Keratinocyte (primary cell): ENCODE measurements at regions not wholly inside any gene's neighbourhood (a gene's known extent, or its start where the extent isn't known, plus 50 kb on each side); places are given as distances from the start of the nearest gene placed in this dataset.

ENCODE experiments used
- DNase-seq: peaks from one replicate; pipeline ENCODE4 v3.0.0-alpha.2; 2011; ENCODE audit warnings: low read depth, missing footprints, low spot score
- FAIRE-seq: peaks from 2 replicates; lab custom pipeline; 2011; peaks lifted over from hg19 to GRCh38; lab: Jason Lieb, UNC
- H2AFZ ChIP-seq: 2 replicates; pipeline ENCODE4 v1.6.0; 2012; ENCODE audit warnings: low read length, control low read depth, inconsistent platforms; ENCODE audit not compliant: control insufficient read depth
- H3K27ac ChIP-seq: 2 replicates; pipeline ENCODE4 v1.5.1; 2011; ENCODE audit warnings: low read length; ENCODE audit not compliant: control insufficient read depth, insufficient read depth
- H3K27me3 ChIP-seq: 3 replicates; pipeline ENCODE4 v1.6.0; 2011; ENCODE audit warnings: low read length; ENCODE audit not compliant: control insufficient read depth, insufficient read depth; ENCODE audit errors: extremely low read depth
- H3K36me3 ChIP-seq, 2 experiments: 2 replicates in 1 of 2; 3 replicates in 1 of 2; pipeline ENCODE4 v1.5.1; 2011; ENCODE audit warnings: low read length in 2 of 2, mild to moderate bottlenecking in 1 of 2; ENCODE audit not compliant: control insufficient read depth in 2 of 2, insufficient read depth in 2 of 2; ENCODE audit errors: extremely low read depth in 1 of 2
- H3K4me1 ChIP-seq: 3 replicates; pipeline ENCODE4 v1.5.1; 2011; ENCODE audit warnings: low read length; ENCODE audit not compliant: control insufficient read depth, insufficient read depth; ENCODE audit errors: extremely low read depth
- H3K4me2 ChIP-seq: 3 replicates; pipeline ENCODE4 v1.6.0; 2011; ENCODE audit warnings: low read depth, low read length; ENCODE audit not compliant: control insufficient read depth, insufficient read depth; ENCODE audit errors: extremely low read depth
- H3K4me3 ChIP-seq, 3 experiments: fragments of 200-600 bp in 1 of 3; sonication (generic) in 1 of 3; 2 replicates in 2 of 3; 3 replicates in 1 of 3; pipeline ENCODE4 v1.5.1; 2011 to 2016; ENCODE audit warnings: low read length in 3 of 3, mild to moderate bottlenecking in 3 of 3, control low read depth in 2 of 3, inconsistent platforms in 1 of 3, low read depth in 1 of 3, mixed read lengths in 1 of 3, mixed run types in 1 of 3, moderate library complexity in 1 of 3; ENCODE audit not compliant: control insufficient read depth in 2 of 3, insufficient read depth in 2 of 3; ENCODE audit errors: extremely low read depth in 1 of 3
- H3K79me2 ChIP-seq: 2 replicates; pipeline ENCODE4 v1.6.0; 2012; ENCODE audit warnings: low read length; ENCODE audit not compliant: control insufficient read depth, insufficient read depth
- H3K9ac ChIP-seq: 3 replicates; pipeline ENCODE4 v1.6.0; 2011; ENCODE audit warnings: low read length; ENCODE audit not compliant: control insufficient read depth, insufficient read depth; ENCODE audit errors: extremely low read depth
- H3K9me1 ChIP-seq: 3 replicates; pipeline ENCODE4 v1.6.0; 2011; ENCODE audit warnings: low read length; ENCODE audit not compliant: control insufficient read depth, insufficient read depth; ENCODE audit errors: extremely low read depth
- H3K9me3 ChIP-seq: 2 replicates; pipeline ENCODE4 v1.5.1; 2012; ENCODE audit warnings: low read depth, low read length; ENCODE audit not compliant: control insufficient read depth
- H4K20me1 ChIP-seq: 3 replicates; pipeline ENCODE4 v1.6.0; 2011; ENCODE audit warnings: low read length; ENCODE audit not compliant: control insufficient read depth, insufficient read depth; ENCODE audit errors: extremely low read depth
- EZH2 ChIP-seq: IDR thresholded peaks from one replicate; pipeline ENCODE4 v1.6.1; 2012; ENCODE audit warnings: inconsistent platforms, mild to moderate bottlenecking, low read length, moderate library complexity
- dilution Hi-C: fragments of 300-500 bp; cut with MboI; formaldehyde crosslinking; loops from one replicate; pipeline ENCODE4 v1.7.0; 2020; ENCODE audit warnings: low sequenced_read_pairs; ENCODE audit not compliant: extremely low pct_ligation_motif_present
- TF ChIP-seq, protein P1 (sequence below), 3 experiments: IDR thresholded peaks in 1 of 3; conservative IDR thresholded peaks in 1 of 3; optimal IDR thresholded peaks in 1 of 3; 2 replicates in 2 of 3; 3 replicates in 1 of 3; pipeline versions ENCODE3 to v1.5.1; 2011; ENCODE audit warnings: low read length in 3 of 3, mild to moderate bottlenecking in 3 of 3, moderate library complexity in 2 of 3, control low read depth in 1 of 3, inconsistent platforms in 1 of 3; ENCODE audit not compliant: insufficient read depth in 2 of 3; ENCODE audit errors: extremely low read depth in 1 of 3

DNA sequence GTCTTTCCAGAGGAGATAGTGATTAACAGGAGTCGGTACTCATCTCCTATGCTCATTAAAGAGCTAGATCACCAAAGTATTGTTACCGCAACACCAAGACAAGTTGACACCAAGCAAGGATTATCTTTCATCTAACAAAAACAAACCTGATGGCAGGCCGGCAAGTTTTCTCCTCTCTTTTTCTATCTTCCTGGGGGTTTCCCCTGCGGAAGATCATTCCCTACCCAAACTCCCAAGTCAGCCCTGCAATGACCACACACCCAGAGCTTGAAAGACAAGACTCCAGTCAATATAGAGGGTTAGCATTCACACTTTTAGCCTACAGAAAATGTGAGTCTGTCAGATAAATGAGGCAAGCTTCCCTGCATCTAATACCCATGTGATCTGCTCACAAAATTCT lies 312.1 kb downstream of the SOX9 start:
- peaks cover 0 to 4% of the 10 kb centered on the region in 2 experiments for H3K36me3 ChIP-seq
- DNase-seq (no peak), FAIRE-seq (peak; percentile 79)
- peak overlapping the region; percentile 1 for H3K9ac ChIP-seq
- peaks cover 24% of the 10 kb centered on the region for H3K4me1 ChIP-seq
- dilution Hi-C loops: no loop called here
- H3K9me1 ChIP-seq: peaks cover 5% of the 10 kb centered on the region
- H3K9me3 ChIP-seq: no peaks in the 10 kb centered on the region
- no peaks in the 10 kb centered on the region for H3K27me3 ChIP-seq
- no peak overlapping the region for H3K4me3 ChIP-seq
- H4K20me1 ChIP-seq: peaks cover 6% of the 10 kb centered on the region
- H3K4me2 ChIP-seq: peak overlapping the region; percentile 53
- no peak for TF ChIP-seq EZH2
- TF ChIP-seq, protein P1, sequence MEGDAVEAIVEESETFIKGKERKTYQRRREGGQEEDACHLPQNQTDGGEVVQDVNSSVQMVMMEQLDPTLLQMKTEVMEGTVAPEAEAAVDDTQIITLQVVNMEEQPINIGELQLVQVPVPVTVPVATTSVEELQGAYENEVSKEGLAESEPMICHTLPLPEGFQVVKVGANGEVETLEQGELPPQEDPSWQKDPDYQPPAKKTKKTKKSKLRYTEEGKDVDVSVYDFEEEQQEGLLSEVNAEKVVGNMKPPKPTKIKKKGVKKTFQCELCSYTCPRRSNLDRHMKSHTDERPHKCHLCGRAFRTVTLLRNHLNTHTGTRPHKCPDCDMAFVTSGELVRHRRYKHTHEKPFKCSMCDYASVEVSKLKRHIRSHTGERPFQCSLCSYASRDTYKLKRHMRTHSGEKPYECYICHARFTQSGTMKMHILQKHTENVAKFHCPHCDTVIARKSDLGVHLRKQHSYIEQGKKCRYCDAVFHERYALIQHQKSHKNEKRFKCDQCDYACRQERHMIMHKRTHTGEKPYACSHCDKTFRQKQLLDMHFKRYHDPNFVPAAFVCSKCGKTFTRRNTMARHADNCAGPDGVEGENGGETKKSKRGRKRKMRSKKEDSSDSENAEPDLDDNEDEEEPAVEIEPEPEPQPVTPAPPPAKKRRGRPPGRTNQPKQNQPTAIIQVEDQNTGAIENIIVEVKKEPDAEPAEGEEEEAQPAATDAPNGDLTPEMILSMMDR (optimal IDR thresholded peaks at IDR 0.05 in 1 of 3, IDR thresholded peaks at IDR 0.05 in 1 of 3, conservative IDR thresholded peaks at IDR 0.05 in 1 of 3; ENCODE audit: extremely low read depth in 1 of 3, insufficient read depth in 2 of 3, low read length in 3 of 3): no peak
- no peak overlapping the region for H2AFZ ChIP-seq
- peaks cover 90% of the 10 kb centered on the region for H3K79me2 ChIP-seq
- peak overlapping the region; percentile 4 for H3K27ac ChIP-seq

DNA sequence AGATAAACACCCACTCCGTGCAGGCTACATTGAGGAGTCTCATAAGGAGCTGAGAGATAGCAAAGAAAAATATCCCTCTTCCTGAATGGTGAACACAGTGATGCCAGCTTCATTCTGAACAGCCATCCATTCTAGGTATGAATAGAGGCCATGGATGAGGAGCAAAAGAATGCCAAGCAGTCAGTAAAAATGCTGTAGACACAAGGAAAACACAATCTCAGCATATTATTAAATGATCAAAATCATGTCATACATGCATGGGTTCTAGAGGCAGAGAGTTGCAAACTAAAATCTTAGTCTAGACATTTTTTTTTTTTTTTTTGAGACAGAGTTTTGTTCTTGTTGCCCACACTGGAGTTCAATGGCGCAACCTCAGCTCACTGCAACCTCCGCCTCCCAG lies 313.0 kb downstream of the SOX9 start:
- H2AFZ ChIP-seq: no peak overlapping the region
- no peak overlapping the region for H3K9ac ChIP-seq

DNA sequence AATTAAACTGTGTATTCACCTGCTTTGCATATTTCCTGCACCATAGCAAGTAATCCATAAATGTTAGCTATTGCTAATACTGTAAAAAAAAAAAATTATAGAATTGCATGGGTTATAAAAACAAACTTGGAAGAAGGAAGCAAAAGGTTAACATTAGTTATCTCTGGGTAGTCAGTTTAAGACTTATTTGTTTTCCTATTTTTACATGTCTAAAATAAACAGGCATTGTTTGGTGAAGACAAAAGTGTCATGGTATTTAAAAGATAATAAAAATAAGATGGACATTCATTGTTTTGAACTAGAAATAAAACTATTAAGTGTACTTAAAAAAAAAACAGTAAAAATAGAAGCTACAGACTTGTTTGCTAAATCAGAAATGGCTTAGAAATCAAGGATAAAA lies 313.8 kb downstream of the SOX9 start:
- FAIRE-seq (no peak), DNase-seq (no peak)
- Histone ChIP-seq H3K4me1 (peaks cover 24% of the 10 kb centered on the region), H4K20me1 (peaks cover 16% of the 10 kb centered on the region), H3K79me2 (peaks cover 94% of the 10 kb centered on the region), H2AFZ (no peak overlapping the region), H3K4me3 (no peak overlapping the region), H3K27me3 (no peaks in the 10 kb centered on the region), H3K36me3 (peaks cover 0 to 2% of the 10 kb centered on the region in 2 experiments), H3K9me1 (peaks cover 5% of the 10 kb centered on the region), H3K9me3 (no peaks in the 10 kb centered on the region), H3K27ac (no peak overlapping the region), H3K9ac (no peak overlapping the region), H3K4me2 (no peak overlapping the region)
- dilution Hi-C loops: no loop called here
- TF ChIP-seq, protein P1 (optimal IDR thresholded peaks at IDR 0.05 in 1 of 3, IDR thresholded peaks at IDR 0.05 in 1 of 3, conservative IDR thresholded peaks at IDR 0.05 in 1 of 3; ENCODE audit: extremely low read depth in 1 of 3, insufficient read depth in 2 of 3, low read length in 3 of 3): no peak
- TF ChIP-seq EZH2: no peak

More for the DNA sequence above, 313.0 kb downstream of the SOX9 start:
- Histone ChIP-seq H3K9me3 (no peaks in the 10 kb centered on the region), H3K27ac (no peak overlapping the region), H3K79me2 (peaks cover 93% of the 10 kb centered on the region), H3K9me1 (peaks cover 5% of the 10 kb centered on the region), H3K4me1 (peaks cover 24% of the 10 kb centered on the region), H3K4me3 (no peak overlapping the region), H3K36me3 (peaks cover 0 to 2% of the 10 kb centered on the region in 2 experiments), H4K20me1 (peaks cover 12% of the 10 kb centered on the region), H3K27me3 (no peaks in the 10 kb centered on the region), H3K4me2 (no peak overlapping the region)
- DNase-seq: no peak
- dilution Hi-C loops: no loop called here
- TF ChIP-seq EZH2: no peak
- FAIRE-seq: peak; percentile 52
